SK-N-SH treated with all-trans-retinoic acid at 6 μM for 48 hours (cell line): ENCODE measurements at regions not wholly inside any gene's neighbourhood (a gene's known extent, or its start where the extent isn't known, plus 50 kb on each side); places are given as distances from the start of the nearest gene placed in this dataset.

Experiments
- CSDC2 ChIP-seq: fragments of 250-450 bp; sonication (Bioruptor Pico); IDR thresholded peaks from 2 replicates; pipeline ENCODE4 v1.5.0; 2020; ENCODE audit warnings: mild to moderate bottlenecking, moderate library complexity
- PPARA ChIP-seq: fragments of 250-450 bp; sonication (Bioruptor Pico); IDR thresholded peaks from 2 replicates; pipeline ENCODE4 v1.5.0; 2020; ENCODE audit warnings: mild to moderate bottlenecking, borderline replicate concordance
- RARB ChIP-seq: fragments of 250-450 bp; sonication (Bioruptor Pico); IDR thresholded peaks from 2 replicates; pipeline ENCODE4 v1.8.0; 2021; ENCODE audit warnings: mild to moderate bottlenecking, moderate library complexity
- TCF4 ChIP-seq: fragments of 250-450 bp; sonication (Bioruptor Pico); IDR thresholded peaks from 2 replicates; pipeline ENCODE4 v1.8.0; 2021; ENCODE audit warnings: mild to moderate bottlenecking, moderate library complexity, borderline replicate concordance
- ZNF565 ChIP-seq: fragments of 450-650 bp; formaldehyde crosslinking; conservative IDR thresholded peaks from 2 replicates; pipeline ENCODE4 v1.5.0; 2020; ENCODE audit warnings: low read depth, mild to moderate bottlenecking, moderate library complexity
- ZNF70 ChIP-seq: fragments of 450-650 bp; formaldehyde crosslinking; IDR thresholded peaks from 2 replicates; pipeline ENCODE4 v1.5.0; 2020; ENCODE audit warnings: mild to moderate bottlenecking, moderate library complexity
- TF ChIP-seq, protein P1 (sequence below): fragments of 250-450 bp; sonication (Bioruptor Pico); IDR thresholded peaks from 2 replicates; pipeline ENCODE4 v1.8.0; 2020; ENCODE audit warnings: mild to moderate bottlenecking, moderate library complexity, borderline replicate concordance
- TF ChIP-seq, protein P2 (sequence below): fragments of 250-450 bp; sonication (Bioruptor Pico); IDR thresholded peaks from 2 replicates; pipeline ENCODE4 v1.5.1; 2020; ENCODE audit warnings: low read depth, mild to moderate bottlenecking, moderate library complexity
- TF ChIP-seq, protein P3 (sequence below): fragments of 250-450 bp; sonication (Bioruptor Pico); IDR thresholded peaks from 2 replicates; pipeline ENCODE4 v1.8.0; 2021; ENCODE audit warnings: low read depth, mild to moderate bottlenecking, moderate library complexity, borderline replicate concordance
- TF ChIP-seq, protein P4 (sequence below): fragments of 250-450 bp; sonication (Bioruptor Pico); IDR thresholded peaks from 2 replicates; pipeline ENCODE4 v1.5.1; 2021; ENCODE audit warnings: mild to moderate bottlenecking, moderate library complexity

DNA sequence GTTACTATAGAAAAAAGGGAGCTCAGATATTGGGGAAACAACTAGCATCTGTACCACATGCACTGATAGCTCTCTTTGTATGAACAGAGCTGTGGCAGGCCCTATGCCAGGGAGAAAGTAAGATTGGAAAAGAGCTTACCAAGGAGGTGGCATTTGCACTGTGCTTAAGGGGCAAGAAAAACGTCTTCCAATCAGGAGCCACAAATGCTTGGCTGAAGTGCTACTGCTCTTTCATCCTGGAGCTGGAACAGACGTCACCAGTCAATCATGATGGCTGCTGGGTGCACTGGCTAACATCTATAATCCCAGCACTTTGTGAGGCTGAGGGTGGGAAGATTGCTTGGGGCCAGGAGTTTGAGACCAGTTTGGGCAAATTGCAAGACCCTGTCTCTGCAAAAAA lies 218.5 kb downstream of the SEC14L1 start:
- no peak for TF ChIP-seq ZNF70 (CRISPR knock-in tag)
- TF ChIP-seq, protein P1, sequence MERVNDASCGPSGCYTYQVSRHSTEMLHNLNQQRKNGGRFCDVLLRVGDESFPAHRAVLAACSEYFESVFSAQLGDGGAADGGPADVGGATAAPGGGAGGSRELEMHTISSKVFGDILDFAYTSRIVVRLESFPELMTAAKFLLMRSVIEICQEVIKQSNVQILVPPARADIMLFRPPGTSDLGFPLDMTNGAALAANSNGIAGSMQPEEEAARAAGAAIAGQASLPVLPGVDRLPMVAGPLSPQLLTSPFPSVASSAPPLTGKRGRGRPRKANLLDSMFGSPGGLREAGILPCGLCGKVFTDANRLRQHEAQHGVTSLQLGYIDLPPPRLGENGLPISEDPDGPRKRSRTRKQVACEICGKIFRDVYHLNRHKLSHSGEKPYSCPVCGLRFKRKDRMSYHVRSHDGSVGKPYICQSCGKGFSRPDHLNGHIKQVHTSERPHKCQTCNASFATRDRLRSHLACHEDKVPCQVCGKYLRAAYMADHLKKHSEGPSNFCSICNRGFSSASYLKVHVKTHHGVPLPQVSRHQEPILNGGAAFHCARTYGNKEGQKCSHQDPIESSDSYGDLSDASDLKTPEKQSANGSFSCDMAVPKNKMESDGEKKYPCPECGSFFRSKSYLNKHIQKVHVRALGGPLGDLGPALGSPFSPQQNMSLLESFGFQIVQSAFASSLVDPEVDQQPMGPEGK: no peak
- TF ChIP-seq, protein P2, sequence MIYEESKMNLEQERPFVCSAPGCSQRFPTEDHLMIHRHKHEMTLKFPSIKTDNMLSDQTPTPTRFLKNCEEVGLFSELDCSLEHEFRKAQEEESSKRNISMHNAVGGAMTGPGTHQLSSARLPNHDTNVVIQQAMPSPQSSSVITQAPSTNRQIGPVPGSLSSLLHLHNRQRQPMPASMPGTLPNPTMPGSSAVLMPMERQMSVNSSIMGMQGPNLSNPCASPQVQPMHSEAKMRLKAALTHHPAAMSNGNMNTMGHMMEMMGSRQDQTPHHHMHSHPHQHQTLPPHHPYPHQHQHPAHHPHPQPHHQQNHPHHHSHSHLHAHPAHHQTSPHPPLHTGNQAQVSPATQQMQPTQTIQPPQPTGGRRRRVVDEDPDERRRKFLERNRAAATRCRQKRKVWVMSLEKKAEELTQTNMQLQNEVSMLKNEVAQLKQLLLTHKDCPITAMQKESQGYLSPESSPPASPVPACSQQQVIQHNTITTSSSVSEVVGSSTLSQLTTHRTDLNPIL: no peak
- TF ChIP-seq CSDC2 (CRISPR knock-in tag): no peak
- TF ChIP-seq ZNF565 (CRISPR knock-in tag): no peak
- no peak for TF ChIP-seq PPARA (CRISPR knock-in tag)
- no peak for TF ChIP-seq RARB (CRISPR knock-in tag)
- TF ChIP-seq, protein P3, sequence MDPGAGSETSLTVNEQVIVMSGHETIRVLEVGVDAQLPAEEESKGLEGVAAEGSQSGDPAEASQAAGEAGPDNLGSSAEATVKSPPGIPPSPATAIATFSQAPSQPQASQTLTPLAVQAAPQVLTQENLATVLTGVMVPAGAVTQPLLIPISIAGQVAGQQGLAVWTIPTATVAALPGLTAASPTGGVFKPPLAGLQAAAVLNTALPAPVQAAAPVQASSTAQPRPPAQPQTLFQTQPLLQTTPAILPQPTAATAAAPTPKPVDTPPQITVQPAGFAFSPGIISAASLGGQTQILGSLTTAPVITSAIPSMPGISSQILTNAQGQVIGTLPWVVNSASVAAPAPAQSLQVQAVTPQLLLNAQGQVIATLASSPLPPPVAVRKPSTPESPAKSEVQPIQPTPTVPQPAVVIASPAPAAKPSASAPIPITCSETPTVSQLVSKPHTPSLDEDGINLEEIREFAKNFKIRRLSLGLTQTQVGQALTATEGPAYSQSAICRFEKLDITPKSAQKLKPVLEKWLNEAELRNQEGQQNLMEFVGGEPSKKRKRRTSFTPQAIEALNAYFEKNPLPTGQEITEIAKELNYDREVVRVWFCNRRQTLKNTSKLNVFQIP (CRISPR knock-in tag): no peak
- no peak for TF ChIP-seq TCF4 (CRISPR knock-in tag)
- TF ChIP-seq, protein P4, sequence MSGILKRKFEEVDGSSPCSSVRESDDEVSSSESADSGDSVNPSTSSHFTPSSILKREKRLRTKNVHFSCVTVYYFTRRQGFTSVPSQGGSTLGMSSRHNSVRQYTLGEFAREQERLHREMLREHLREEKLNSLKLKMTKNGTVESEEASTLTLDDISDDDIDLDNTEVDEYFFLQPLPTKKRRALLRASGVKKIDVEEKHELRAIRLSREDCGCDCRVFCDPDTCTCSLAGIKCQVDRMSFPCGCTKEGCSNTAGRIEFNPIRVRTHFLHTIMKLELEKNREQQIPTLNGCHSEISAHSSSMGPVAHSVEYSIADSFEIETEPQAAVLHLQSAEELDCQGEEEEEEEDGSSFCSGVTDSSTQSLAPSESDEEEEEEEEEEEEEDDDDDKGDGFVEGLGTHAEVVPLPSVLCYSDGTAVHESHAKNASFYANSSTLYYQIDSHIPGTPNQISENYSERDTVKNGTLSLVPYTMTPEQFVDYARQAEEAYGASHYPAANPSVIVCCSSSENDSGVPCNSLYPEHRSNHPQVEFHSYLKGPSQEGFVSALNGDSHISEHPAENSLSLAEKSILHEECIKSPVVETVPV: no peak
